Kidney (tissue), 13 donors: ENCODE measurements at regions not wholly inside any gene's neighbourhood (a gene's known extent, or its start where the extent isn't known, plus 50 kb on each side); places are given as distances from the start of the nearest gene placed in this dataset.

Experiments
- DNase-seq, 5 donors: peaks; one replicate each; pipeline ENCODE4 v3.0.0-alpha.2; 2013 to 2020
- FAIRE-seq: peaks from 2 replicates; lab custom pipeline; 2012; peaks lifted over from hg19 to GRCh38; lab: Jason Lieb, UNC
- H3K27ac ChIP-seq, 2 donors: one replicate each; pipeline ENCODE4 v1.7.0; 2013; ENCODE audit warnings: low read depth in 2 of 2, low read length in 2 of 2, inconsistent platforms in 1 of 2
- H3K27me3 ChIP-seq: one replicate; pipeline ENCODE4 v1.7.1; 2013; ENCODE audit warnings: low read length, inconsistent platforms; ENCODE audit not compliant: control insufficient read depth, insufficient read depth
- H3K36me3 ChIP-seq, 3 donors: one replicate each; pipeline versions ENCODE4 v1.7.0 to v1.7.1; 2013; ENCODE audit warnings: low read length in 3 of 3, control low read depth in 1 of 3, inconsistent platforms in 1 of 3; ENCODE audit not compliant: insufficient read depth in 3 of 3, control insufficient read depth in 2 of 3
- H3K4me1 ChIP-seq, 3 donors: one replicate each; pipeline versions ENCODE4 v1.7.0 to v1.7.1; 2013; ENCODE audit warnings: low read length in 3 of 3, inconsistent platforms in 1 of 3, low read depth in 1 of 3; ENCODE audit not compliant: control insufficient read depth in 2 of 3, insufficient read depth in 2 of 3
- H3K4me3 ChIP-seq, 3 donors: one replicate each; pipeline versions ENCODE4 v1.7.0 to v1.8.1; 2013; ENCODE audit warnings: low read length in 3 of 3, control low read depth in 1 of 3, inconsistent platforms in 1 of 3
- H3K9ac ChIP-seq, 3 donors: one replicate each; pipeline versions ENCODE4 v1.7.0 to v1.7.1; 2013; ENCODE audit warnings: low read length in 3 of 3, control low read depth in 1 of 3, inconsistent platforms in 1 of 3
- H3K9me3 ChIP-seq, 3 donors: one replicate each; pipeline versions ENCODE4 v1.7.0 to v1.7.1; 2013; ENCODE audit warnings: low read length in 3 of 3, control low read depth in 1 of 3, inconsistent platforms in 1 of 3; ENCODE audit not compliant: control insufficient read depth in 2 of 3, insufficient read depth in 1 of 3
- CTCF ChIP-seq: IDR thresholded peaks from 3 replicates; pipeline ENCODE4 v1.5.1; 2012; ENCODE audit warnings: mild to moderate bottlenecking, moderate library complexity, borderline replicate concordance; ENCODE audit not compliant: insufficient read depth; ENCODE audit errors: extremely low read depth
- intact Hi-C: fragments of 100-400 bp; cut with DNase I; formaldehyde crosslinking; loops from one replicate; pipeline ENCODE4 v1.11.1; 2022
- donor health status: control.
- donor health status: control.
- donor health status: control.
- donor health status: control.
- donor health status: control.
- donor health status: DM: yes; HTN: yes; CAD: no.
- donor health status: Normal renal cell carcinoma (clear cell type).

- intact Hi-C loops: no loop called here
- no peaks in the 10 kb centered on the region for H3K4me1 ChIP-seq
- H3K4me3 ChIP-seq: no peak overlapping the region
- H3K27ac ChIP-seq: no peak overlapping the region
- H3K36me3 ChIP-seq: no peaks in the 10 kb centered on the region
- no peaks in the 10 kb centered on the region for H3K9me3 ChIP-seq
- peak in 2 of 5 donors; percentile 59 to 79 for DNase-seq
- TF ChIP-seq CTCF: no peak
- no peak overlapping the region for H3K9ac ChIP-seq
- no peak for FAIRE-seq
- no peaks in the 10 kb centered on the region for H3K27me3 ChIP-seq
These were observed 555.6 kb downstream of the LTN1 start for GRCh38 chr21:28437061-28437460.

GRCh38 chr21:28436286-28436932 lies 556.3 kb downstream of the LTN1 start:
- FAIRE-seq (no peak), DNase-seq (no peak)
- intact Hi-C loops: no loop called here
- no peak overlapping the region for H3K9ac ChIP-seq
- H3K9me3 ChIP-seq: no peaks in the 10 kb centered on the region
- no peaks in the 10 kb centered on the region for H3K36me3 ChIP-seq
- H3K4me1 ChIP-seq: no peaks in the 10 kb centered on the region
- TF ChIP-seq CTCF: no peak
- H3K4me3 ChIP-seq: no peak overlapping the region
- H3K27me3 ChIP-seq: no peaks in the 10 kb centered on the region
- no peak overlapping the region for H3K27ac ChIP-seq

GRCh38 chr21:28431527-28432200 lies 561.0 kb downstream of the LTN1 start:
- DNase-seq: no peak
- no peaks in the 10 kb centered on the region for H3K36me3 ChIP-seq
- H3K27ac ChIP-seq: no peak overlapping the region
- intact Hi-C loops: no loop called here
- TF ChIP-seq CTCF: no peak
- no peaks in the 10 kb centered on the region for H3K27me3 ChIP-seq
- H3K4me3 ChIP-seq: no peak overlapping the region
- no peak for FAIRE-seq
- H3K9ac ChIP-seq: no peak overlapping the region
- H3K9me3 ChIP-seq: peaks cover 0 to 2% (median 0%) of the 10 kb centered on the region in 3 donors
- H3K4me1 ChIP-seq: no peaks in the 10 kb centered on the region
